ENCODE measurements at regions not wholly inside any gene's neighbourhood (a gene's known extent, or its start where the extent isn't known, plus 50 kb on each side); places are given as distances from the start of the nearest gene placed in this dataset.

DNA sequence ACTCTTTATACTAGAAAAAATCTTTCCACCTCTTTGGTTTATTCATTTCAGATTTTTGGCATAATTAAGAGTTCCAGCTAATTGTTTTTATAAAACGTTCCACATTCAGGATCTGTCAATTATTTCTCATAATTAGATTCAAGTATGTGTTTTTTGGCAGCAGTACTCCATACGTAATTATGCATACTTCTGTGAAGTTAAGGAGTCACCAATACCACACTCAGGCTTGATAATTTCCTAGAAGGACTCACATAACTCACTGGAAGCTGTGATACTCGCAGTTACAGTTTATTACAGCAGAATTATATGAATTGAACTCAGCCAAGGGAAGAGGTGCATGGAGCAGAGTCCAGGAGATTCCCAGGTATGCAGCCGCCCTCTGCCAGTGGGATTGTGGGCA, 290.5 kb upstream of the AKR1E2 start:
- Histone ChIP-seq H3K27ac (ENCODE audit: low read length) (no peak overlapping the region), H3K4me2 (ENCODE audit: insufficient read depth, low read length) (no peak overlapping the region), H3K27me3 (ENCODE audit: insufficient read depth, low read length, poor library complexity) (no peaks in the 10 kb centered on the region), H3K79me2 (ENCODE audit: insufficient read depth, low read length) (no peaks in the 10 kb centered on the region), H3K9me3 (ENCODE audit: insufficient read depth, low read length, severe bottlenecking) (peaks cover 12% of the 10 kb centered on the region), H3K4me1 (ENCODE audit: insufficient read depth, low read length) (no peaks in the 10 kb centered on the region), H4K20me1 (ENCODE audit: insufficient read depth, low read length) (no peaks in the 10 kb centered on the region), H3K4me3 (ENCODE audit: low read depth in 1 of 2, low read length in 2 of 2) (no peak overlapping the region), H3K9ac (ENCODE audit: low read depth, low read length) (no peak overlapping the region), H2AFZ (ENCODE audit: low read depth, low read length) (no peak overlapping the region), H3K36me3 (ENCODE audit: insufficient read depth, low read length) (no peaks in the 10 kb centered on the region)
- ATAC-seq (ENCODE audit: insufficient read depth, low read depth) (no peak), DNase-seq (no peak)
- TF ChIP-seq CTCF (IDR thresholded peaks at IDR 0.05; ENCODE audit: borderline replicate concordance, extremely low read depth, low read length, poor library complexity, severe bottlenecking) (no peak), EZH2 (IDR thresholded peaks at IDR 0.05; ENCODE audit: borderline replicate concordance, low read depth, low read length, severe bottlenecking) (no peak)

DNA sequence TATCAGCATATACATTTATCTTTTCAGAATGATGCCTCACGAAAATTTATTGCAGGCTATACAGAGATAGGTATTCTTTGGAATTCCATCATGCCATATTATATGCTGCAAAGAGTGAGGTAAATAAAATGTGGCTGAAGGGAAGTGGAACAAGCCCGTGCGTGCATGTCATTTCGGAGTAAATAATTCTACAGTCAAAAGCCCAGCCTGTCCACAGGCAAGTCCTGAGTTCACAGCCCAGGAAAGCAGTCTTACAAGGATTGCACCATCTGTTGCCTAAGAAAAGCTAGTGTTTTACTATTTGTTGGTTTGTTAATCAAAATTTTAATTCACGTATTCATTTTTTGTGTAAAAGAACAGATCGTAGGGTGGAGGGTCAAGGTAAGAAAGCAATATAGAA, 292.4 kb upstream of the AKR1E2 start:
- Histone ChIP-seq H2AFZ (ENCODE audit: low read depth, low read length) (no peak overlapping the region), H3K4me2 (ENCODE audit: insufficient read depth, low read length) (no peak overlapping the region)

DNA sequence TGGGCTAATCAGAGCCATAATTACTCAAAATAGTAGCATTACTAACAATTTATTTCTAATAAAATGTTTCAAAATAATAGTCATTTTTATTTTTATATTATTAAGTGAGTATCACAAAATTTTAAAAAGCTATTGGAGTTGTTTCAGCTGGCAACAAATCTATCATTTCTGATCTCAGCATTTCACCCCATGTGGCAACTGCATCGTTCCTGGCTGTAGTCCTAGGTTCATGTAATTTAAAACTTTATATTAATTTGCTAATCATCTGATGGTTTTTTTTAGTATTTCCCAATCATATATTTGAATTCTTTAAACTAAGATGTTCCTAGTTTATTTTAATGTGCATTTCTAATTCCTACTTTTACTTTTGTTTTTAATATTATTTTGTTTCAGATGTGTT, 293.0 kb upstream of the AKR1E2 start:
- H3K4me2 ChIP-seq (ENCODE audit: insufficient read depth, low read length) = no peak overlapping the region
- no peaks in the 10 kb centered on the region for H3K36me3 ChIP-seq (ENCODE audit: insufficient read depth, low read length)
- no peak overlapping the region for H3K9ac ChIP-seq (ENCODE audit: low read depth, low read length)
- no peaks in the 10 kb centered on the region for H3K79me2 ChIP-seq (ENCODE audit: insufficient read depth, low read length)
- H3K27ac ChIP-seq (ENCODE audit: low read length) = no peak overlapping the region
- H3K4me3 ChIP-seq (ENCODE audit: low read depth in 1 of 2, low read length in 2 of 2) = no peak overlapping the region
- peaks cover 10% of the 10 kb centered on the region for H3K9me3 ChIP-seq (ENCODE audit: insufficient read depth, low read length, severe bottlenecking)
- DNase-seq (no peak), ATAC-seq (ENCODE audit: insufficient read depth, low read depth) (no peak)
- no peaks in the 10 kb centered on the region for H4K20me1 ChIP-seq (ENCODE audit: insufficient read depth, low read length)
- no peak overlapping the region for H2AFZ ChIP-seq (ENCODE audit: low read depth, low read length)
- TF ChIP-seq EZH2 (IDR thresholded peaks at IDR 0.05; ENCODE audit: borderline replicate concordance, low read depth, low read length, severe bottlenecking) = no peak
- no peak for TF ChIP-seq CTCF (IDR thresholded peaks at IDR 0.05; ENCODE audit: borderline replicate concordance, extremely low read depth, low read length, poor library complexity, severe bottlenecking)
- no peaks in the 10 kb centered on the region for H3K4me1 ChIP-seq (ENCODE audit: insufficient read depth, low read length)
- no peaks in the 10 kb centered on the region for H3K27me3 ChIP-seq (ENCODE audit: insufficient read depth, low read length, poor library complexity)

More for the DNA sequence above, 292.4 kb upstream of the AKR1E2 start:
- Histone ChIP-seq H3K4me3 (ENCODE audit: low read depth in 1 of 2, low read length in 2 of 2) (no peak overlapping the region), H3K9me3 (ENCODE audit: insufficient read depth, low read length, severe bottlenecking) (peaks cover 10% of the 10 kb centered on the region), H3K27ac (ENCODE audit: low read length) (no peak overlapping the region), H3K4me1 (ENCODE audit: insufficient read depth, low read length) (no peaks in the 10 kb centered on the region), H3K9ac (ENCODE audit: low read depth, low read length) (no peak overlapping the region), H3K27me3 (ENCODE audit: insufficient read depth, low read length, poor library complexity) (no peaks in the 10 kb centered on the region), H4K20me1 (ENCODE audit: insufficient read depth, low read length) (no peaks in the 10 kb centered on the region), H3K36me3 (ENCODE audit: insufficient read depth, low read length) (no peaks in the 10 kb centered on the region), H3K79me2 (ENCODE audit: insufficient read depth, low read length) (no peaks in the 10 kb centered on the region)
- ATAC-seq (ENCODE audit: insufficient read depth, low read depth) (no peak), DNase-seq (no peak)
- TF ChIP-seq CTCF (IDR thresholded peaks at IDR 0.05; ENCODE audit: borderline replicate concordance, extremely low read depth, low read length, poor library complexity, severe bottlenecking) = no peak

DNA sequence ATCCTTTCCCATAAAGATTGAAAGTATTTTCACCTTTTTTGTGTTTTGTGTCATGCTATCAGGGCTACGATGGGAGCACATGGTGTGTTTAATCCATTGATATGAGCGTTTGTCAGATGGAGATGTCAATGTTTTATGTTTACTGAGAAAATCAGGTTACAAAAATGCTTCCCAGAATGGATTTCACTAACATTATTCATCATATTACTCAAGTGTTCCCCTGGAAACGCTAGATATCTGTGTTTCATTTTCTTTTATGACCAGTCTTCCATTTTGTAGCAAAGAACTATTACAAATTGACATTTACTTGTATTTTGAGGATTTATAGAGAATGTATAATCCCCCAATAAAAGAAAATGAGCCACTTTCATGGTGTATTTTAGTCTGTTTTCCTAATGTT, 293.5 kb upstream of the AKR1E2 start:
- H3K4me2 ChIP-seq (ENCODE audit: insufficient read depth, low read length) = no peak overlapping the region
- peaks cover 7% of the 10 kb centered on the region for H3K9me3 ChIP-seq (ENCODE audit: insufficient read depth, low read length, severe bottlenecking)
- no peak overlapping the region for H2AFZ ChIP-seq (ENCODE audit: low read depth, low read length)
- TF ChIP-seq CTCF (IDR thresholded peaks at IDR 0.05; ENCODE audit: borderline replicate concordance, extremely low read depth, low read length, poor library complexity, severe bottlenecking) (no peak), EZH2 (IDR thresholded peaks at IDR 0.05; ENCODE audit: borderline replicate concordance, low read depth, low read length, severe bottlenecking) (no peak)
- H3K4me1 ChIP-seq (ENCODE audit: insufficient read depth, low read length) = no peaks in the 10 kb centered on the region
- no peaks in the 10 kb centered on the region for H4K20me1 ChIP-seq (ENCODE audit: insufficient read depth, low read length)
- no peaks in the 10 kb centered on the region for H3K27me3 ChIP-seq (ENCODE audit: insufficient read depth, low read length, poor library complexity)
- no peak overlapping the region for H3K4me3 ChIP-seq (ENCODE audit: low read depth in 1 of 2, low read length in 2 of 2)
- H3K36me3 ChIP-seq (ENCODE audit: insufficient read depth, low read length) = no peaks in the 10 kb centered on the region
- H3K9ac ChIP-seq (ENCODE audit: low read depth, low read length) = no peak overlapping the region
- ATAC-seq (ENCODE audit: insufficient read depth, low read depth) = no peak
- H3K79me2 ChIP-seq (ENCODE audit: insufficient read depth, low read length) = no peaks in the 10 kb centered on the region
- no peak for DNase-seq
- H3K27ac ChIP-seq (ENCODE audit: low read length) = no peak overlapping the region

Measured in DND-41 (cell line).